ENCODE measurements at regions not wholly inside any gene's neighbourhood (a gene's known extent, or its start where the extent isn't known, plus 50 kb on each side); places are given as distances from the start of the nearest gene placed in this dataset.
"Not testable (repeated sequence)": the region's sequence is repeated elsewhere in the genome, so short reads cannot be mapped to it uniquely, and the experiment has no call there.

DNA sequence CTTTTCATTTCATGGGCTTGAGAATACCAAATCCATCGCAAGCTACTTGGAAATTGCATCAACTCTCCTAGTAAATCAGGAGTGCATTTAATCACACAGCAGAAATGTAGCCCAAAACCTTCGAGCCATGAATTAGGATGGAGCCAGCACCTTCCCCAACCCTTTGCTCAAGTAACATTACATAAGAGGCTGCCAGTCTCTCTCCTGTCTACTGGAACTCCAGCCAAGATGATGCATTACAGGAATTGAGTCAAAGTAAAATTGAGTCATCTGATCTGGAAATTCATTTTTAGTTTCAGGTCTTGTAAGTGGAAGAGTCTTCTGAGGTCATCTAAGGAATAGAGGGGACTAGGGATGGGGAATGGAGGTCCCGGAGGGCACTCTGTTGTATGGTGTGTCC, 69.7 kb upstream of the FHIP2A start:
- H3K27ac ChIP-seq (ENCODE audit: low read length in 2 of 2) = no peak overlapping the region
- H3K36me3 ChIP-seq (replicated peaks in 1 of 2; ENCODE audit: control extremely low read depth in 1 of 2, control insufficient read depth in 1 of 2, extremely low read depth in 1 of 2, insufficient read depth in 2 of 2, low read length in 1 of 2) = no peaks in the 10 kb centered on the region
- no peak overlapping the region for H3K27ac Mint-ChIP-seq
- WGBS (ENCODE audit: insufficient coverage) = 100% methylated on average over 1 of the region's 3 CpGs
- H3K4me3 Mint-ChIP-seq = no peak overlapping the region
- no peaks in the 10 kb centered on the region for H3K79me2 ChIP-seq (ENCODE audit: control insufficient read depth, insufficient read depth, low read length)
- H3K9ac ChIP-seq (ENCODE audit: low read length) = no peak overlapping the region
- H3K4me1 ChIP-seq (ENCODE audit: control insufficient read depth in 2 of 2, insufficient read depth in 2 of 2, low read length in 2 of 2) = no peaks in the 10 kb centered on the region
- no peak overlapping the region for H3K4me2 ChIP-seq (replicated peaks; ENCODE audit: low read depth, low read length, poor library complexity, severe bottlenecking)
- H3K4me3 ChIP-seq (ENCODE audit: control extremely low read depth in 1 of 5, extremely low read depth in 1 of 5, insufficient read depth in 1 of 5, low read depth in 2 of 5, low read length in 4 of 5) = no peak overlapping the region
- no peaks in the 10 kb centered on the region for H4K20me1 ChIP-seq (ENCODE audit: control insufficient read depth, insufficient read depth, low read length, poor library complexity, severe bottlenecking)
- TF ChIP-seq EZH2 (IDR thresholded peaks at IDR 0.05; ENCODE audit: borderline replicate concordance, insufficient read depth, low read depth, low read length, poor library complexity, severe bottlenecking) = no peak
- TF ChIP-seq, protein P1, sequence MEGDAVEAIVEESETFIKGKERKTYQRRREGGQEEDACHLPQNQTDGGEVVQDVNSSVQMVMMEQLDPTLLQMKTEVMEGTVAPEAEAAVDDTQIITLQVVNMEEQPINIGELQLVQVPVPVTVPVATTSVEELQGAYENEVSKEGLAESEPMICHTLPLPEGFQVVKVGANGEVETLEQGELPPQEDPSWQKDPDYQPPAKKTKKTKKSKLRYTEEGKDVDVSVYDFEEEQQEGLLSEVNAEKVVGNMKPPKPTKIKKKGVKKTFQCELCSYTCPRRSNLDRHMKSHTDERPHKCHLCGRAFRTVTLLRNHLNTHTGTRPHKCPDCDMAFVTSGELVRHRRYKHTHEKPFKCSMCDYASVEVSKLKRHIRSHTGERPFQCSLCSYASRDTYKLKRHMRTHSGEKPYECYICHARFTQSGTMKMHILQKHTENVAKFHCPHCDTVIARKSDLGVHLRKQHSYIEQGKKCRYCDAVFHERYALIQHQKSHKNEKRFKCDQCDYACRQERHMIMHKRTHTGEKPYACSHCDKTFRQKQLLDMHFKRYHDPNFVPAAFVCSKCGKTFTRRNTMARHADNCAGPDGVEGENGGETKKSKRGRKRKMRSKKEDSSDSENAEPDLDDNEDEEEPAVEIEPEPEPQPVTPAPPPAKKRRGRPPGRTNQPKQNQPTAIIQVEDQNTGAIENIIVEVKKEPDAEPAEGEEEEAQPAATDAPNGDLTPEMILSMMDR (IDR thresholded peaks at IDR 0.05) = no peak
- no peaks in the 10 kb centered on the region for H3K9me3 ChIP-seq (ENCODE audit: control extremely low read depth in 1 of 3, control insufficient read depth in 2 of 3, insufficient read depth in 1 of 3, low read length in 2 of 3)
- intact Hi-C loops (cut with micrococcal nuclease) = no loop called here
- no peak for ATAC-seq (ENCODE audit: low read depth)
- CTCF ChIA-PET = no interaction called here
- no peaks in the 10 kb centered on the region for H3K9me3 Mint-ChIP-seq (ENCODE audit: insufficient read depth)
- no peak for DNase-seq
- no peaks in the 10 kb centered on the region for H3K4me1 Mint-ChIP-seq
- peaks cover 0 to 8% (median 3%) of the 10 kb centered on the region in 4 experiments for H3K27me3 ChIP-seq (replicated peaks in 1 of 4; ENCODE audit: control extremely low read depth in 1 of 4, control insufficient read depth in 3 of 4, insufficient read depth in 4 of 4, low read length in 3 of 4)
- POLR2A ChIA-PET = no interaction called here
- H3K27me3 Mint-ChIP-seq = peaks cover 32% of the 10 kb centered on the region
- H2AFZ ChIP-seq (ENCODE audit: insufficient read depth, low read depth, low read length, poor library complexity, severe bottlenecking) = no peak overlapping the region

DNA sequence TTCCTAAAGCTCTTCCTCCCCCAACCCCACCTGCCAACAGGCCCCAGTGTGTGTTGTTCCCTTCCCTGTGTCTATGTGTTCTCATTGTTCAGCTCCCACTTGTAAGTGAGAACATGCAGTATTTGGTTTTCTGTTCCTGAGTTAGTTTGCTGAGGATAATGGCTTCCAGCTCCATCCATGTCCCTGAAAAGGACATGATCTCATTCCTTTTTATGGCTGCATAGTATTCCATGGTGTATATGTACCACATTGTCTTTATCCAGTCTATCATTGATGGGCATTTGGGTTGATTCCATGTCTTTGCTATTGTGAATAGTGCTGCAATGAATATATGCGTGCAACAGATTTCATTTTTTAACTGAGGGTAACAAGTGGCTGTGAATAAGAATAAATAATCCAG, 69.0 kb upstream of the FHIP2A start:
- H3K4me1 ChIP-seq (ENCODE audit: control insufficient read depth in 2 of 2, insufficient read depth in 2 of 2, low read length in 2 of 2); H3K9me3 Mint-ChIP-seq (ENCODE audit: insufficient read depth); H3K9me3 ChIP-seq (ENCODE audit: control extremely low read depth in 1 of 3, control insufficient read depth in 2 of 3, insufficient read depth in 1 of 3, low read length in 2 of 3); H3K9ac ChIP-seq (ENCODE audit: low read length); H3K4me3 Mint-ChIP-seq; ATAC-seq (ENCODE audit: low read depth); H2AFZ ChIP-seq (ENCODE audit: insufficient read depth, low read depth, low read length, poor library complexity, severe bottlenecking); H3K27ac ChIP-seq (ENCODE audit: low read length in 2 of 2); H3K27ac Mint-ChIP-seq; H3K4me2 ChIP-seq (replicated peaks; ENCODE audit: low read depth, low read length, poor library complexity, severe bottlenecking); H3K36me3 ChIP-seq (replicated peaks in 1 of 2; ENCODE audit: control extremely low read depth in 1 of 2, control insufficient read depth in 1 of 2, extremely low read depth in 1 of 2, insufficient read depth in 2 of 2, low read length in 1 of 2); H3K79me2 ChIP-seq (ENCODE audit: control insufficient read depth, insufficient read depth, low read length); H3K27me3 ChIP-seq (replicated peaks in 1 of 4; ENCODE audit: control extremely low read depth in 1 of 4, control insufficient read depth in 3 of 4, insufficient read depth in 4 of 4, low read length in 3 of 4); H4K20me1 ChIP-seq (ENCODE audit: control insufficient read depth, insufficient read depth, low read length, poor library complexity, severe bottlenecking); CTCF ChIA-PET; intact Hi-C loops (cut with micrococcal nuclease); POLR2A ChIA-PET; H3K4me3 ChIP-seq (ENCODE audit: control extremely low read depth in 1 of 5, extremely low read depth in 1 of 5, insufficient read depth in 1 of 5, low read depth in 2 of 5, low read length in 4 of 5); DNase-seq; H3K4me1 Mint-ChIP-seq: not testable (repeated sequence)
- 100% methylated on average over 1 of the region's 1 CpG for WGBS (ENCODE audit: insufficient coverage)
- peaks cover 28% of the 10 kb centered on the region for H3K27me3 Mint-ChIP-seq
